GM23338 (cell line): ENCODE measurements at regions not wholly inside any gene's neighbourhood (a gene's known extent, or its start where the extent isn't known, plus 50 kb on each side); places are given as distances from the start of the nearest gene placed in this dataset.

Experiments
- ATAC-seq: fragments of 200-7000 bp; cut with Tn5 transposase; 3 replicates; pipeline ENCODE4 v1.9.1; 2020
- DNase-seq: peaks from one replicate; pipeline ENCODE4 v3.0.0-alpha.2; 2015; ENCODE audit warnings: low spot score
- H2AFZ ChIP-seq: fragments of 200-600 bp; sonication (generic); 2 replicates; pipeline ENCODE4 v1.8.0; 2016; ENCODE audit warnings: antibody characterized with exemption, mild to moderate bottlenecking, moderate library complexity
- H3F3A ChIP-seq: fragments of 200-600 bp; sonication (generic); replicated peaks from 2 replicates; pipeline ENCODE4 v1.8.0; 2017; ENCODE audit warnings: antibody characterized with exemption, mixed run types, low read depth
- H3K27ac ChIP-seq: fragments of 200-600 bp; sonication (generic); 2 replicates; pipeline ENCODE4 v1.6.1; 2016; ENCODE audit warnings: low read depth
- H3K27me3 ChIP-seq: fragments of 200-600 bp; sonication (generic); 2 replicates; pipeline ENCODE4 v1.8.0; 2016; ENCODE audit warnings: mild to moderate bottlenecking, mixed run types, moderate library complexity; ENCODE audit not compliant: insufficient read depth
- H3K36me3 ChIP-seq: fragments of 200-600 bp; sonication (generic); 2 replicates; pipeline ENCODE4 v1.8.0; 2016; ENCODE audit warnings: mild to moderate bottlenecking; ENCODE audit not compliant: insufficient read depth
- H3K4me1 ChIP-seq: fragments of 200-600 bp; sonication (generic); 2 replicates; pipeline ENCODE4 v1.8.0; 2016; ENCODE audit warnings: mild to moderate bottlenecking, moderate library complexity; ENCODE audit not compliant: insufficient read depth
- H3K4me2 ChIP-seq: fragments of 200-600 bp; sonication (generic); 2 replicates; pipeline ENCODE4 v1.7.1; 2017; ENCODE audit warnings: mixed run types
- H3K4me3 ChIP-seq: fragments of 200-600 bp; sonication (generic); 2 replicates; pipeline ENCODE4 v1.6.1; 2016; ENCODE audit warnings: mixed run types
- H3K79me2 ChIP-seq: fragments of 200-600 bp; sonication (generic); replicated peaks from 2 replicates; pipeline ENCODE4 v1.8.0; 2017; ENCODE audit warnings: mild to moderate bottlenecking; ENCODE audit not compliant: insufficient read depth
- H3K9me2 ChIP-seq: fragments of 200-600 bp; sonication (generic); 2 replicates; pipeline ENCODE4 v1.8.0; 2017; ENCODE audit not compliant: insufficient read depth
- H4K20me1 ChIP-seq: fragments of 200-600 bp; sonication (generic); replicated peaks from 2 replicates; pipeline ENCODE4 v1.8.0; 2017; ENCODE audit warnings: mild to moderate bottlenecking; ENCODE audit not compliant: insufficient read depth
- H3K27ac Mint-ChIP-seq: 2 replicates; pipeline ENCODE4 v1.8.0; 2020; ENCODE audit warnings: inconsistent platforms, mild to moderate bottlenecking, moderate library complexity, mixed read lengths
- H3K27me3 Mint-ChIP-seq: 3 replicates; pipeline ENCODE4 v1.8.0; 2022; ENCODE audit warnings: low read depth, mild to moderate bottlenecking, moderate library complexity, mixed read lengths, inconsistent platforms; ENCODE audit not compliant: insufficient read depth, poor library complexity
- H3K36me3 Mint-ChIP-seq: 3 replicates; pipeline ENCODE4 v1.8.0; 2021; ENCODE audit warnings: low read depth, mild to moderate bottlenecking, inconsistent platforms, moderate library complexity, mixed read lengths
- H3K4me1 Mint-ChIP-seq: 3 replicates; pipeline ENCODE4 v1.8.0; 2020; ENCODE audit warnings: mild to moderate bottlenecking, inconsistent platforms, mixed read lengths
- H3K4me3 Mint-ChIP-seq: 3 replicates; pipeline ENCODE4 v1.8.0; 2021; ENCODE audit warnings: moderate library complexity, mild to moderate bottlenecking, inconsistent platforms, mixed read lengths
- H3K9me3 Mint-ChIP-seq: 3 replicates; pipeline ENCODE4 v1.8.0; 2020; ENCODE audit warnings: moderate library complexity, mild to moderate bottlenecking, inconsistent platforms, mixed read lengths
- CREB1 ChIP-seq: fragments of 250-450 bp; sonication (Bioruptor Pico); IDR thresholded peaks from 2 replicates; pipeline ENCODE4 v1.5.0; 2020; ENCODE audit warnings: low read depth, mild to moderate bottlenecking, moderate library complexity
- EZH2phosphoT487 ChIP-seq: fragments of 200-600 bp; sonication (generic); IDR thresholded peaks from one replicate; pipeline ENCODE4 v1.8.1; 2018; ENCODE audit warnings: antibody characterized with exemption; ENCODE audit not compliant: unreplicated experiment
- JUNB ChIP-seq: IDR thresholded peaks from one replicate; pipeline ENCODE4 v1.6.1; 2016; ENCODE audit warnings: antibody characterized with exemption; ENCODE audit not compliant: unreplicated experiment
- NANOG ChIP-seq: IDR thresholded peaks from 2 replicates; pipeline ENCODE4 v1.6.1; 2016; ENCODE audit warnings: antibody characterized with exemption, borderline replicate concordance
- POLR2AphosphoS5 ChIP-seq: IDR thresholded peaks from 2 replicates; pipeline ENCODE4 v1.6.1; 2016; ENCODE audit warnings: antibody characterized with exemption, low read depth
- STAT1 ChIP-seq: IDR thresholded peaks from one replicate; pipeline ENCODE4 v1.6.1; 2016; ENCODE audit warnings: antibody characterized with exemption; ENCODE audit not compliant: unreplicated experiment
- ZNF114 ChIP-seq: fragments of 250-450 bp; sonication (Bioruptor Pico); IDR thresholded peaks from 2 replicates; pipeline ENCODE4 v1.5.0; 2020; ENCODE audit warnings: mild to moderate bottlenecking, moderate library complexity
- ZNF331 ChIP-seq: fragments of 250-450 bp; sonication (Bioruptor Pico); IDR thresholded peaks from 2 replicates; pipeline ENCODE4 v1.5.0; 2020; ENCODE audit warnings: low read depth, mild to moderate bottlenecking, moderate library complexity
- TF ChIP-seq, protein P1 (sequence below): fragments of 250-450 bp; sonication (Bioruptor Pico); IDR thresholded peaks from 2 replicates; pipeline ENCODE4 v1.5.0; 2020; ENCODE audit warnings: mild to moderate bottlenecking, moderate library complexity

DNA sequence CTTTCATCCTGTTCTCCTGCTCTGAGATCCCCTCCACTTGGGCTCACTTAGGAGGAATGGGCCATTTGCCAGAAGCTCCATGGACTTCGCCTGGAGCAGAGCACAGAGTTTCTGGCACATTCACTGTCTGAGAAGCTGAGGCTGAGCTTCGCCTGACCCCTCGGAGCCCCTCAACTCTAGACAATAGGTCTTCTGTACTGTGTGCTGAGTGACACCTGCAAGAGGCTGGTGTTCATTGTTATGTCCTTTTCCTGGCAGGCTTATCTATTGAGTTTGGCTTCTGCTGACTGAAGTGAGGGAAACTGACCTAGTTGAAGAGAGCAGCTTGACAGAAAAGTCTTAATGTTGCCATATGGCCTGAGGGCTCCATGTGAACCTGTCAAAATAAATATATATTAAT lies 124.3 kb downstream of the EHF start (continued):
- TF ChIP-seq ZNF331 (CRISPR knock-in tag) = no peak
- no peak for TF ChIP-seq STAT1
- no peak for TF ChIP-seq ZNF114 (CRISPR knock-in tag)
- no peak for TF ChIP-seq JUNB
- TF ChIP-seq, protein P1, sequence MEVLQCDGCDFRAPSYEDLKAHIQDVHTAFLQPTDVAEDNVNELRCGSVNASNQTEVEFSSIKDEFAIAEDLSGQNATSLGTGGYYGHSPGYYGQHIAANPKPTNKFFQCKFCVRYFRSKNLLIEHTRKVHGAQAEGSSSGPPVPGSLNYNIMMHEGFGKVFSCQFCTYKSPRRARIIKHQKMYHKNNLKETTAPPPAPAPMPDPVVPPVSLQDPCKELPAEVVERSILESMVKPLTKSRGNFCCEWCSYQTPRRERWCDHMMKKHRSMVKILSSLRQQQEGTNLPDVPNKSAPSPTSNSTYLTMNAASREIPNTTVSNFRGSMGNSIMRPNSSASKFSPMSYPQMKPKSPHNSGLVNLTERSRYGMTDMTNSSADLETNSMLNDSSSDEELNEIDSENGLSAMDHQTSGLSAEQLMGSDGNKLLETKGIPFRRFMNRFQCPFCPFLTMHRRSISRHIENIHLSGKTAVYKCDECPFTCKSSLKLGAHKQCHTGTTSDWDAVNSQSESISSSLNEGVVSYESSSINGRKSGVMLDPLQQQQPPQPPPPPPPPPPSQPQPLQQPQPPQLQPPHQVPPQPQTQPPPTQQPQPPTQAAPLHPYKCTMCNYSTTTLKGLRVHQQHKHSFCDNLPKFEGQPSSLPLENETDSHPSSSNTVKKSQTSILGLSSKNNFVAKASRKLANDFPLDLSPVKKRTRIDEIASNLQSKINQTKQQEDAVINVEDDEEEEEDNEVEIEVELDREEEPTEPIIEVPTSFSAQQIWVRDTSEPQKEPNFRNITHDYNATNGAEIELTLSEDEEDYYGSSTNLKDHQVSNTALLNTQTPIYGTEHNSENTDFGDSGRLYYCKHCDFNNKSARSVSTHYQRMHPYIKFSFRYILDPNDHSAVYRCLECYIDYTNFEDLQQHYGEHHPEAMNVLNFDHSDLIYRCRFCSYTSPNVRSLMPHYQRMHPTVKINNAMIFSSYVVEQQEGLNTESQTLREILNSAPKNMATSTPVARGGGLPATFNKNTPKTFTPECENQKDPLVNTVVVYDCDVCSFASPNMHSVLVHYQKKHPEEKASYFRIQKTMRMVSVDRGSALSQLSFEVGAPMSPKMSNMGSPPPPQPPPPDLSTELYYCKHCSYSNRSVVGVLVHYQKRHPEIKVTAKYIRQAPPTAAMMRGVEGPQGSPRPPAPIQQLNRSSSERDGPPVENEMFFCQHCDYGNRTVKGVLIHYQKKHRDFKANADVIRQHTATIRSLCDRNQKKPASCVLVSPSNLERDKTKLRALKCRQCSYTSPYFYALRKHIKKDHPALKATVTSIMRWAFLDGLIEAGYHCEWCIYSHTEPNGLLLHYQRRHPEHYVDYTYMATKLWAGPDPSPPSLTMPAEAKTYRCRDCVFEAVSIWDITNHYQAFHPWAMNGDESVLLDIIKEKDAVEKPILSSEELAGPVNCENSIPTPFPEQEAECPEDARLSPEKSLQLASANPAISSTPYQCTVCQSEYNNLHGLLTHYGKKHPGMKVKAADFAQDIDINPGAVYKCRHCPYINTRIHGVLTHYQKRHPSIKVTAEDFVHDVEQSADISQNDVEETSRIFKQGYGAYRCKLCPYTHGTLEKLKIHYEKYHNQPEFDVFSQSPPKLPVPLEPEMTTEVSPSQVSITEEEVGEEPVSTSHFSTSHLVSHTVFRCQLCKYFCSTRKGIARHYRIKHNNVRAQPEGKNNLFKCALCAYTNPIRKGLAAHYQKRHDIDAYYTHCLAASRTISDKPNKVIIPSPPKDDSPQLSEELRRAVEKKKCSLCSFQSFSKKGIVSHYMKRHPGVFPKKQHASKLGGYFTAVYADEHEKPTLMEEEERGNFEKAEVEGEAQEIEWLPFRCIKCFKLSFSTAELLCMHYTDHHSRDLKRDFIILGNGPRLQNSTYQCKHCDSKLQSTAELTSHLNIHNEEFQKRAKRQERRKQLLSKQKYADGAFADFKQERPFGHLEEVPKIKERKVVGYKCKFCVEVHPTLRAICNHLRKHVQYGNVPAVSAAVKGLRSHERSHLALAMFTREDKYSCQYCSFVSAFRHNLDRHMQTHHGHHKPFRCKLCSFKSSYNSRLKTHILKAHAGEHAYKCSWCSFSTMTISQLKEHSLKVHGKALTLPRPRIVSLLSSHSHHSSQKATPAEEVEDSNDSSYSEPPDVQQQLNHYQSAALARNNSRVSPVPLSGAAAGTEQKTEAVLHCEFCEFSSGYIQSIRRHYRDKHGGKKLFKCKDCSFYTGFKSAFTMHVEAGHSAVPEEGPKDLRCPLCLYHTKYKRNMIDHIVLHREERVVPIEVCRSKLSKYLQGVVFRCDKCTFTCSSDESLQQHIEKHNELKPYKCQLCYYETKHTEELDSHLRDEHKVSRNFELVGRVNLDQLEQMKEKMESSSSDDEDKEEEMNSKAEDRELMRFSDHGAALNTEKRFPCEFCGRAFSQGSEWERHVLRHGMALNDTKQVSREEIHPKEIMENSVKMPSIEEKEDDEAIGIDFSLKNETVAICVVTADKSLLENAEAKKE = no peak

GRCh38 chr11:34744511-34744910 lies 123.6 kb downstream of the EHF start:
- Histone ChIP-seq H3K79me2 (no peaks in the 10 kb centered on the region), H4K20me1 (peaks cover 3% of the 10 kb centered on the region; the same call in 1 of the 2 replicates), H3K27ac (no peak overlapping the region), H3K36me3 (no peaks in the 10 kb centered on the region), H3K27me3 (no peaks in the 10 kb centered on the region), H3F3A (no peaks in the 10 kb centered on the region), H3K4me2 (no peak overlapping the region), H3K4me1 (no peaks in the 10 kb centered on the region), H3K9me2 (peaks cover 5% of the 10 kb centered on the region), H3K4me3 (no peak overlapping the region), H2AFZ (no peak overlapping the region)
- Mint-ChIP-seq H3K4me3 (no peak overlapping the region), H3K27me3 (peaks cover 3% of the 10 kb centered on the region), H3K9me3 (peaks cover 11% of the 10 kb centered on the region; the same call in 2 of the 3 replicates), H3K36me3 (no peaks in the 10 kb centered on the region; the same call in 2 of the 3 replicates), H3K4me1 (no peaks in the 10 kb centered on the region), H3K27ac (no peak overlapping the region)
- DNase-seq = no peak
- ATAC-seq = no peak
- TF ChIP-seq POLR2AphosphoS5 = no peak
- TF ChIP-seq, protein P1 = no peak
- TF ChIP-seq EZH2phosphoT487 = no peak
- TF ChIP-seq JUNB = no peak
- no peak for TF ChIP-seq CREB1 (CRISPR knock-in tag)
- no peak for TF ChIP-seq NANOG
- no peak for TF ChIP-seq ZNF114 (CRISPR knock-in tag)
